GM23338 (cell line): ENCODE measurements at regions not wholly inside any gene's neighbourhood (a gene's known extent, or its start where the extent isn't known, plus 50 kb on each side); places are given as distances from the start of the nearest gene placed in this dataset.

Experiments used
- ATAC-seq: fragments of 200-7000 bp; cut with Tn5 transposase; 3 replicates; pipeline ENCODE4 v1.9.1; 2020
- DNase-seq: peaks from one replicate; pipeline ENCODE4 v3.0.0-alpha.2; 2015; ENCODE audit warnings: low spot score
- H2AFZ ChIP-seq: fragments of 200-600 bp; sonication (generic); 2 replicates; pipeline ENCODE4 v1.8.0; 2016; ENCODE audit warnings: antibody characterized with exemption, mild to moderate bottlenecking, moderate library complexity
- H3F3A ChIP-seq: fragments of 200-600 bp; sonication (generic); replicated peaks from 2 replicates; pipeline ENCODE4 v1.8.0; 2017; ENCODE audit warnings: antibody characterized with exemption, mixed run types, low read depth
- H3K27ac ChIP-seq: fragments of 200-600 bp; sonication (generic); 2 replicates; pipeline ENCODE4 v1.6.1; 2016; ENCODE audit warnings: low read depth
- H3K27me3 ChIP-seq: fragments of 200-600 bp; sonication (generic); 2 replicates; pipeline ENCODE4 v1.8.0; 2016; ENCODE audit warnings: mild to moderate bottlenecking, mixed run types, moderate library complexity; ENCODE audit not compliant: insufficient read depth
- H3K36me3 ChIP-seq: fragments of 200-600 bp; sonication (generic); 2 replicates; pipeline ENCODE4 v1.8.0; 2016; ENCODE audit warnings: mild to moderate bottlenecking; ENCODE audit not compliant: insufficient read depth
- H3K4me1 ChIP-seq: fragments of 200-600 bp; sonication (generic); 2 replicates; pipeline ENCODE4 v1.8.0; 2016; ENCODE audit warnings: mild to moderate bottlenecking, moderate library complexity; ENCODE audit not compliant: insufficient read depth
- H3K4me2 ChIP-seq: fragments of 200-600 bp; sonication (generic); 2 replicates; pipeline ENCODE4 v1.7.1; 2017; ENCODE audit warnings: mixed run types
- H3K4me3 ChIP-seq: fragments of 200-600 bp; sonication (generic); 2 replicates; pipeline ENCODE4 v1.6.1; 2016; ENCODE audit warnings: mixed run types
- H3K79me2 ChIP-seq: fragments of 200-600 bp; sonication (generic); replicated peaks from 2 replicates; pipeline ENCODE4 v1.8.0; 2017; ENCODE audit warnings: mild to moderate bottlenecking; ENCODE audit not compliant: insufficient read depth
- H3K9me2 ChIP-seq: fragments of 200-600 bp; sonication (generic); 2 replicates; pipeline ENCODE4 v1.8.0; 2017; ENCODE audit not compliant: insufficient read depth
- H4K20me1 ChIP-seq: fragments of 200-600 bp; sonication (generic); replicated peaks from 2 replicates; pipeline ENCODE4 v1.8.0; 2017; ENCODE audit warnings: mild to moderate bottlenecking; ENCODE audit not compliant: insufficient read depth
- H3K27ac Mint-ChIP-seq: 2 replicates; pipeline ENCODE4 v1.8.0; 2020; ENCODE audit warnings: inconsistent platforms, mild to moderate bottlenecking, moderate library complexity, mixed read lengths
- H3K27me3 Mint-ChIP-seq: 3 replicates; pipeline ENCODE4 v1.8.0; 2022; ENCODE audit warnings: low read depth, mild to moderate bottlenecking, moderate library complexity, mixed read lengths, inconsistent platforms; ENCODE audit not compliant: insufficient read depth, poor library complexity
- H3K36me3 Mint-ChIP-seq: 3 replicates; pipeline ENCODE4 v1.8.0; 2021; ENCODE audit warnings: low read depth, mild to moderate bottlenecking, inconsistent platforms, moderate library complexity, mixed read lengths
- H3K4me1 Mint-ChIP-seq: 3 replicates; pipeline ENCODE4 v1.8.0; 2020; ENCODE audit warnings: mild to moderate bottlenecking, inconsistent platforms, mixed read lengths
- H3K4me3 Mint-ChIP-seq: 3 replicates; pipeline ENCODE4 v1.8.0; 2021; ENCODE audit warnings: moderate library complexity, mild to moderate bottlenecking, inconsistent platforms, mixed read lengths
- H3K9me3 Mint-ChIP-seq: 3 replicates; pipeline ENCODE4 v1.8.0; 2020; ENCODE audit warnings: moderate library complexity, mild to moderate bottlenecking, inconsistent platforms, mixed read lengths
- CREB1 ChIP-seq: fragments of 250-450 bp; sonication (Bioruptor Pico); IDR thresholded peaks from 2 replicates; pipeline ENCODE4 v1.5.0; 2020; ENCODE audit warnings: low read depth, mild to moderate bottlenecking, moderate library complexity
- EZH2 ChIP-seq: fragments of 200-600 bp; sonication (generic); IDR thresholded peaks from one replicate; pipeline ENCODE4 v1.8.0; 2017; ENCODE audit warnings: antibody characterized with exemption, mild to moderate bottlenecking, low read depth; ENCODE audit not compliant: unreplicated experiment
- EZH2phosphoT487 ChIP-seq: fragments of 200-600 bp; sonication (generic); IDR thresholded peaks from one replicate; pipeline ENCODE4 v1.8.1; 2018; ENCODE audit warnings: antibody characterized with exemption; ENCODE audit not compliant: unreplicated experiment
- JUNB ChIP-seq: IDR thresholded peaks from one replicate; pipeline ENCODE4 v1.6.1; 2016; ENCODE audit warnings: antibody characterized with exemption; ENCODE audit not compliant: unreplicated experiment
- NANOG ChIP-seq: IDR thresholded peaks from 2 replicates; pipeline ENCODE4 v1.6.1; 2016; ENCODE audit warnings: antibody characterized with exemption, borderline replicate concordance
- POLR2AphosphoS5 ChIP-seq: IDR thresholded peaks from 2 replicates; pipeline ENCODE4 v1.6.1; 2016; ENCODE audit warnings: antibody characterized with exemption, low read depth
- STAT1 ChIP-seq: IDR thresholded peaks from one replicate; pipeline ENCODE4 v1.6.1; 2016; ENCODE audit warnings: antibody characterized with exemption; ENCODE audit not compliant: unreplicated experiment
- ZNF114 ChIP-seq: fragments of 250-450 bp; sonication (Bioruptor Pico); IDR thresholded peaks from 2 replicates; pipeline ENCODE4 v1.5.0; 2020; ENCODE audit warnings: mild to moderate bottlenecking, moderate library complexity
- ZNF462 ChIP-seq: fragments of 250-450 bp; sonication (Bioruptor Pico); IDR thresholded peaks from 2 replicates; pipeline ENCODE4 v1.5.0; 2020; ENCODE audit warnings: mild to moderate bottlenecking, moderate library complexity
- TF ChIP-seq, protein P1 (sequence below), 2 experiments: fragments of 200-600 bp in 1 of 2; sonication (generic) in 1 of 2; conservative IDR thresholded peaks; 2 replicates each; pipeline versions ENCODE4 v1.5.1 to v1.6.1; 2016 to 2017; ENCODE audit warnings: antibody characterized with exemption in 2 of 2, low read depth in 2 of 2, mild to moderate bottlenecking in 2 of 2, moderate library complexity in 1 of 2

DNA sequence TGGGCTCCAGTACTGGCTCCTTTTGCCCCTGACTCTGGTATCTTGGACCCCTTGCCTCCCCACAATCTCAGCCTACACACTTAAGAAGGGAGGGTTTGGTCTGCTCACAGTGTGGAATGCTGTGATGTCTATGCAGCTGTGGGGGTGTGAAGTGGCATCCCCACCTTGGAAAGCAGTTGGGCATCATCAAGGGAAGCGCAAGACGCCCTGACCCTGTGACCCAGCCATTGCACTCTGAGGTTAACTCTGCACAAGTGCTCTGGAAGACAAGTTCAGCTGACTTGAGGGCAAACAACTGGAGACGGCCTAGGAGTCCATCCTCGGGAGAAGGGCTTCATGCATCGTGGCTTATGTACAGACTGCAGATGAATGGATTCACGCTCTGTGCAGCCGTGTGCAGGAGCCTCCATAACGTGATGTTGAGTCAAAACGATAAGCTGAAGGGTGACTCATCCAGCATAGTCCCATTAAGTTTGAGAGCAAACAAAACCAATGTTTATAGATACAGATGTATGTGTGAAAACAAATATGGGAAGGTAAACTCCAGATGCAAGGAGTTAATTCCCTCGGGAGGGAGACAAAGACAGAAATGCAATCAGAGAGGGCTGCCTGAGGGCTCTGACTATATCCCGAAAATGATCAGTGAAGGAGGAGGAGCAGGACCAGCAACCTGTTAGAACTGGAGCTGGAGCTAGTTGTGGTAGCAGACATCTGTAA lies 86.8 kb downstream of the LSM3 start:
- H3K79me2 ChIP-seq = no peaks in the 10 kb centered on the region
- H4K20me1 ChIP-seq = no peaks in the 10 kb centered on the region
- ATAC-seq (no peak), DNase-seq (no peak)
- H3K27ac ChIP-seq = no peak overlapping the region
- Mint-ChIP-seq H3K4me1 (no peaks in the 10 kb centered on the region; the same call in 2 of the 3 replicates), H3K27me3 (peaks cover 8% of the 10 kb centered on the region), H3K4me3 (no peak overlapping the region), H3K36me3 (no peaks in the 10 kb centered on the region; the same call in 2 of the 3 replicates), H3K27ac (no peak overlapping the region), H3K9me3 (peaks cover 6% of the 10 kb centered on the region)
- no peak overlapping the region for H2AFZ ChIP-seq
- no peak overlapping the region for H3K4me2 ChIP-seq
- no peaks in the 10 kb centered on the region for H3K27me3 ChIP-seq
- H3K4me3 ChIP-seq = no peak overlapping the region
- no peaks in the 10 kb centered on the region; the same call in 1 of the 2 replicates for H3K36me3 ChIP-seq
- H3K4me1 ChIP-seq = no peaks in the 10 kb centered on the region
- no peak for TF ChIP-seq CREB1 (CRISPR knock-in tag)
- TF ChIP-seq NANOG = no peak
- no peak for TF ChIP-seq ZNF114 (CRISPR knock-in tag)
- TF ChIP-seq, protein P1, sequence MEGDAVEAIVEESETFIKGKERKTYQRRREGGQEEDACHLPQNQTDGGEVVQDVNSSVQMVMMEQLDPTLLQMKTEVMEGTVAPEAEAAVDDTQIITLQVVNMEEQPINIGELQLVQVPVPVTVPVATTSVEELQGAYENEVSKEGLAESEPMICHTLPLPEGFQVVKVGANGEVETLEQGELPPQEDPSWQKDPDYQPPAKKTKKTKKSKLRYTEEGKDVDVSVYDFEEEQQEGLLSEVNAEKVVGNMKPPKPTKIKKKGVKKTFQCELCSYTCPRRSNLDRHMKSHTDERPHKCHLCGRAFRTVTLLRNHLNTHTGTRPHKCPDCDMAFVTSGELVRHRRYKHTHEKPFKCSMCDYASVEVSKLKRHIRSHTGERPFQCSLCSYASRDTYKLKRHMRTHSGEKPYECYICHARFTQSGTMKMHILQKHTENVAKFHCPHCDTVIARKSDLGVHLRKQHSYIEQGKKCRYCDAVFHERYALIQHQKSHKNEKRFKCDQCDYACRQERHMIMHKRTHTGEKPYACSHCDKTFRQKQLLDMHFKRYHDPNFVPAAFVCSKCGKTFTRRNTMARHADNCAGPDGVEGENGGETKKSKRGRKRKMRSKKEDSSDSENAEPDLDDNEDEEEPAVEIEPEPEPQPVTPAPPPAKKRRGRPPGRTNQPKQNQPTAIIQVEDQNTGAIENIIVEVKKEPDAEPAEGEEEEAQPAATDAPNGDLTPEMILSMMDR (conservative IDR thresholded peaks at IDR 0.05; ENCODE audit: low read depth in 2 of 2) = no peak
- TF ChIP-seq STAT1 = no peak
- no peak for TF ChIP-seq POLR2AphosphoS5
- TF ChIP-seq JUNB = no peak
- TF ChIP-seq EZH2phosphoT487 = no peak
- H3K9me2 ChIP-seq = 0 out of 2 replicates have a peak, but pooled peaks cover 2% of the 10 kb centered on the region
- no peaks in the 10 kb centered on the region for H3F3A ChIP-seq

GRCh38 chr3:14266361-14266760 lies 87.7 kb downstream of the LSM3 start:
- Histone ChIP-seq H3K27me3 (no peaks in the 10 kb centered on the region), H3F3A (no peaks in the 10 kb centered on the region; the same call in 1 of the 2 replicates), H3K4me1 (peaks cover 8% of the 10 kb centered on the region; the same call in 1 of the 2 replicates), H3K4me2 (no peak overlapping the region), H4K20me1 (no peaks in the 10 kb centered on the region), H3K27ac (no peak overlapping the region), H3K9me2 (0 out of 2 replicates have a peak, but pooled peaks cover 2% of the 10 kb centered on the region), H3K79me2 (no peaks in the 10 kb centered on the region), H3K4me3 (no peak overlapping the region), H3K36me3 (no peaks in the 10 kb centered on the region; the same call in 1 of the 2 replicates), H2AFZ (no peak overlapping the region)
- H3K36me3 Mint-ChIP-seq = no peaks in the 10 kb centered on the region; the same call in 2 of the 3 replicates
- peaks cover 2% of the 10 kb centered on the region; the same call in 1 of the 3 replicates for H3K4me1 Mint-ChIP-seq
- H3K27ac Mint-ChIP-seq = no peak overlapping the region
- peaks cover 3% of the 10 kb centered on the region for H3K27me3 Mint-ChIP-seq
- H3K9me3 Mint-ChIP-seq = peaks cover 6% of the 10 kb centered on the region
- ATAC-seq (no peak), DNase-seq (no peak)
- no peak overlapping the region for H3K4me3 Mint-ChIP-seq
- TF ChIP-seq EZH2 (no peak), NANOG (no peak), JUNB (no peak), ZNF114 (CRISPR knock-in tag) (no peak), ZNF462 (CRISPR knock-in tag) (no peak), EZH2phosphoT487 (no peak)
